Liver (tissue), 3 donors: ENCODE measurements at regions not wholly inside any gene's neighbourhood (a gene's known extent, or its start where the extent isn't known, plus 50 kb on each side); places are given as distances from the start of the nearest gene placed in this dataset.

Experiments used
- GABPA ChIP-seq, 2 donors: IDR thresholded peaks in 1 of 2; conservative IDR thresholded peaks in 1 of 2; 2 replicates each; pipeline ENCODE4 v1.6.1; 2016; ENCODE audit warnings: antibody characterized with exemption in 2 of 2, mild to moderate bottlenecking in 1 of 2, moderate library complexity in 1 of 2
- YY1 ChIP-seq: IDR thresholded peaks from 2 replicates; pipeline ENCODE4 v1.6.1; 2016; ENCODE audit warnings: antibody characterized with exemption, mild to moderate bottlenecking
- TF ChIP-seq, protein P1 (sequence below): fragments of 150-350 bp; IDR thresholded peaks from 2 replicates; pipeline ENCODE4 v1.5.1; 2017; ENCODE audit warnings: improper control_type of control experiment, low read depth, low read length; ENCODE audit not compliant: missing input control
- donor health status: healthy.
- donor health status: healthy.

DNA sequence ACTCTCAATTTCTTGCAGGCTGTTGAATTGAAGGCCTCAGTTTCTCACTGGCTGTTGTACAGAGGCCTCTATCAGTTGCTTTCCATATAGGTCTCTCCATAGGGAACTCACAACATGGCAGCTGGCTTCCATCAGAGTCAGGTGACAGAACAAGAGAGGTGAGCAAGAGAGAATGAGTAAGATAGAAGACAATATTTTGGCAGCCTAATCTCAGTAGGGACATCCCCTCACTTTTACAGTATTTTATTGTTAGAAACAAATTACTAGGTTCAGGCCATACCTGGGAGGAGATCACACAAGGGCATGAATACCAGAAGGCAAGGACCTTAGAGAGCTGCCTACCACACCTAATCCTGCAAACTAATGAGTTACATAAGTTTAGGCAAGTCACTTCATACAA is 162.8 kb downstream of the ATP6V1G3 start:
- TF ChIP-seq GABPA (IDR thresholded peaks at IDR 0.05 in 1 of 2, conservative IDR thresholded peaks at IDR 0.05 in 1 of 2): no peak
- TF ChIP-seq, protein P1, sequence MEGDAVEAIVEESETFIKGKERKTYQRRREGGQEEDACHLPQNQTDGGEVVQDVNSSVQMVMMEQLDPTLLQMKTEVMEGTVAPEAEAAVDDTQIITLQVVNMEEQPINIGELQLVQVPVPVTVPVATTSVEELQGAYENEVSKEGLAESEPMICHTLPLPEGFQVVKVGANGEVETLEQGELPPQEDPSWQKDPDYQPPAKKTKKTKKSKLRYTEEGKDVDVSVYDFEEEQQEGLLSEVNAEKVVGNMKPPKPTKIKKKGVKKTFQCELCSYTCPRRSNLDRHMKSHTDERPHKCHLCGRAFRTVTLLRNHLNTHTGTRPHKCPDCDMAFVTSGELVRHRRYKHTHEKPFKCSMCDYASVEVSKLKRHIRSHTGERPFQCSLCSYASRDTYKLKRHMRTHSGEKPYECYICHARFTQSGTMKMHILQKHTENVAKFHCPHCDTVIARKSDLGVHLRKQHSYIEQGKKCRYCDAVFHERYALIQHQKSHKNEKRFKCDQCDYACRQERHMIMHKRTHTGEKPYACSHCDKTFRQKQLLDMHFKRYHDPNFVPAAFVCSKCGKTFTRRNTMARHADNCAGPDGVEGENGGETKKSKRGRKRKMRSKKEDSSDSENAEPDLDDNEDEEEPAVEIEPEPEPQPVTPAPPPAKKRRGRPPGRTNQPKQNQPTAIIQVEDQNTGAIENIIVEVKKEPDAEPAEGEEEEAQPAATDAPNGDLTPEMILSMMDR: no peak
- no peak for TF ChIP-seq YY1
